Brain microvascular endothelial cell (primary cell): ENCODE measurements at regions not wholly inside any gene's neighbourhood (a gene's known extent, or its start where the extent isn't known, plus 50 kb on each side); places are given as distances from the start of the nearest gene placed in this dataset.

Experiments used
- DNase-seq: peaks from one replicate; pipeline ENCODE4 v3.0.0-alpha.2; 2020
- H3K27ac ChIP-seq: fragments of 250-450 bp; sonication (Bioruptor Pico); 2 replicates; pipeline ENCODE4 v1.5.1; 2020; ENCODE audit warnings: mild to moderate bottlenecking, moderate library complexity
- H3K27me3 ChIP-seq: fragments of 250-450 bp; sonication (Bioruptor Pico); replicated peaks from 2 replicates; pipeline ENCODE4 v1.5.1; 2020; ENCODE audit warnings: mild to moderate bottlenecking
- H3K36me3 ChIP-seq: fragments of 250-450 bp; sonication (Bioruptor Pico); replicated peaks from 2 replicates; pipeline ENCODE4 v1.5.1; 2020; ENCODE audit warnings: mild to moderate bottlenecking
- H3K4me3 ChIP-seq: 2 replicates; pipeline ENCODE4 v1.5.1; 2011; ENCODE audit warnings: low read depth, mild to moderate bottlenecking, control low read depth, low read length, moderate library complexity
- in situ Hi-C: cut with HindIII; loops from 2 replicates; pipeline ENCODE4 v1.10.0; 2017; ENCODE audit warnings: low sequenced_read_pairs, low pct_ligation_motif_present
- TF ChIP-seq, protein P1 (sequence below): IDR thresholded peaks from 2 replicates; pipeline ENCODE4 v1.5.1; 2011; ENCODE audit warnings: low read depth, mild to moderate bottlenecking, moderate library complexity, low read length, control low read depth, inconsistent platforms; ENCODE audit errors: missing control alignments

DNA sequence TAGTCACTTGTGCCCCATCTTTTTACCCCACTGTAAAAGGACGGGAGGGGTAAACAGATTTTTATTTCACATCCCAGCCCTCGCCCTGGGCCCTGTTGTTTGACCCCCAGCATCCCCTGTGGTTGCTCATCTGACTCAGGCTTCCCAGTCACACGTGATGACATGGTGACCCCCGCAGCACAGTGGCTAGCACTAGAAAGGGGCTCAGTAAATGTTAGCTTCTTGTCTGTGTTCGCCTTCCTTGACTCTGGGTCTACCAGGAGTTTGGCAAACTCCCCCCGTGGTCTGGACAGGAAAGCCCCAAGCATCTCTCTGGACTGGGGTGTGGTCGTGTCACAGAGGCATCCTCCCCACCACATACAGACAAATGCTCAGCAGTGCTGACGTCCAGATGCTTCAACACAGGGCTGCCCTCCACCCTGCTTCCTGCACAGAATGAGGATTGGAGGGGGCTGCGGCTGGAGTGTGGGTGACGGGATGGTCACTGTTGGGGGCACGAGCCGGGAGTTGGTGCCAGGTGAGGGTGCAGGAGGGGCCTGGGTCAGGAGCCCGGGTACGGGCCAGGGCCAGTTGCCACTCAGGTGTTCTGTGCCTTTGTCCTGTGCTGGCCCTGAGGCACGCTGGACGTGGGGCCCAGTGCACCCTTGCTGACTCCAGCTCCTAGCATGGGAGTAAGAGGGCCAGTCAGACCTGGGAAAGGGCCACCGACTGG is 69.1 kb downstream of the METRNL start:
- in situ Hi-C loops: no loop called here
- H3K4me3 ChIP-seq: no peak overlapping the region
- H3K27me3 ChIP-seq: no peaks in the 10 kb centered on the region
- H3K36me3 ChIP-seq: no peaks in the 10 kb centered on the region
- no peak for DNase-seq
- H3K27ac ChIP-seq: no peak overlapping the region
- TF ChIP-seq, protein P1, sequence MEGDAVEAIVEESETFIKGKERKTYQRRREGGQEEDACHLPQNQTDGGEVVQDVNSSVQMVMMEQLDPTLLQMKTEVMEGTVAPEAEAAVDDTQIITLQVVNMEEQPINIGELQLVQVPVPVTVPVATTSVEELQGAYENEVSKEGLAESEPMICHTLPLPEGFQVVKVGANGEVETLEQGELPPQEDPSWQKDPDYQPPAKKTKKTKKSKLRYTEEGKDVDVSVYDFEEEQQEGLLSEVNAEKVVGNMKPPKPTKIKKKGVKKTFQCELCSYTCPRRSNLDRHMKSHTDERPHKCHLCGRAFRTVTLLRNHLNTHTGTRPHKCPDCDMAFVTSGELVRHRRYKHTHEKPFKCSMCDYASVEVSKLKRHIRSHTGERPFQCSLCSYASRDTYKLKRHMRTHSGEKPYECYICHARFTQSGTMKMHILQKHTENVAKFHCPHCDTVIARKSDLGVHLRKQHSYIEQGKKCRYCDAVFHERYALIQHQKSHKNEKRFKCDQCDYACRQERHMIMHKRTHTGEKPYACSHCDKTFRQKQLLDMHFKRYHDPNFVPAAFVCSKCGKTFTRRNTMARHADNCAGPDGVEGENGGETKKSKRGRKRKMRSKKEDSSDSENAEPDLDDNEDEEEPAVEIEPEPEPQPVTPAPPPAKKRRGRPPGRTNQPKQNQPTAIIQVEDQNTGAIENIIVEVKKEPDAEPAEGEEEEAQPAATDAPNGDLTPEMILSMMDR: no peak

DNA sequence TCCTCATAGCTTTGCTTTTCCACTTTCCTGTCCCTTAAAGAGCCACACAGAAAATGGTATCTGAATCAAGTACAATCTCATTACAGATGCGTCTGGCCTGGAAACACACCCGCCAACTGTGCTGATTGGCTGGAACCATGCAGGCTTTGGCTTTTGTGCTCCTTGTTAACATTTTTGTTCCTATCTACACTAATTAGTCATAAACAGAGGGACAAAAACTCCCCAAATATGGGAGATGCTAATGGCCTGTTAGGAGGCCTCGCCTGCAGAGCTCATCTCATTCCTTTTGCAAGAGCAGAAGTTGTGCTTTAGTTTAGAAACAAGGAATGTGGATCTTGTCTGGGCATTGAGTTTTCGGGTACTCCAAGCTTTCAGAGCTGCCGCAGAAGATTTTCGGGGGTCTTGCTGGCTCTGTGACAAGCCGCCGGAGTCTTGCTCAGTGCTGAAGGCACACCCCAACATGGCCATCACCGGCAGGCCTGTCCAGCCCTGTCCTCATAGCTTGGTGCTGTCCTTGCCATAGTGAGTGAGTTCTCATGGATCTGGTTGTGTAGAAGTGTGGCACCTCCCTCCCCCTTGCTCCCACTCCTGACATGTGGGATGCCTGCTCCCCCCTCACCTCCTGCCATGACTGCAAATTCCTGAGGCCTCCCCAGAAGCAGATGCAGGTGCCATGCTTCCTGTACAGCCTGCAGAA is 69.8 kb downstream of the METRNL start:
- in situ Hi-C loops: no loop called here
- H3K27me3 ChIP-seq: no peaks in the 10 kb centered on the region
- no peak overlapping the region for H3K4me3 ChIP-seq
- DNase-seq: no peak
- TF ChIP-seq, protein P1: no peak
- H3K36me3 ChIP-seq: no peaks in the 10 kb centered on the region
- H3K27ac ChIP-seq: no peak overlapping the region

DNA sequence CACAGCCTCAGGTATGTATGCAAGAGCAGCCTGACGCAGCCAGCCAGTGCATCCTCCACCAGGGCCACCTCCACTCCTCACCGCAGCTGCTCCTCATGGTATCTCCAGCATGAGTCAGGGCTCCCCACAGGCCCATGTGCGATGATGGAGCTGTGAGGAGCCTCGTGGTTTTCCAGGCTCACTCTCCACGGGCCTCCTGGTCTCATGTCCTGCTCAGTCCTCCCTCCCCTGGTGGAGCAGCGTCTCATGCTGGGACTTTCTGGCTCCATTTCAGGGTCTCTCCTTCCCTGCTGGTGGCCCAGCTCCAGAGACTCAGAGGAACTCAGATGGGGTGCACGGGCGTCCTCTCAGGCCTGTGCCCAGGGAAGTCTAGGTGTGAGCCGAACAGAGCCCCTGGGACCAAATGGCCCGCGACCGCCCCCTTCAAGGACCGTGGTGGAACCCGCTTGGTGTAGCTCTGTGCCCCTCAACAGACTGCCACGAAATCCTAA is 70.4 kb downstream of the METRNL start:
- no peak overlapping the region for H3K27ac ChIP-seq
- no peaks in the 10 kb centered on the region for H3K36me3 ChIP-seq
- no peaks in the 10 kb centered on the region for H3K27me3 ChIP-seq
- no peak overlapping the region for H3K4me3 ChIP-seq
- TF ChIP-seq, protein P1: no peak
- in situ Hi-C loops: no loop called here
- DNase-seq: no peak

DNA sequence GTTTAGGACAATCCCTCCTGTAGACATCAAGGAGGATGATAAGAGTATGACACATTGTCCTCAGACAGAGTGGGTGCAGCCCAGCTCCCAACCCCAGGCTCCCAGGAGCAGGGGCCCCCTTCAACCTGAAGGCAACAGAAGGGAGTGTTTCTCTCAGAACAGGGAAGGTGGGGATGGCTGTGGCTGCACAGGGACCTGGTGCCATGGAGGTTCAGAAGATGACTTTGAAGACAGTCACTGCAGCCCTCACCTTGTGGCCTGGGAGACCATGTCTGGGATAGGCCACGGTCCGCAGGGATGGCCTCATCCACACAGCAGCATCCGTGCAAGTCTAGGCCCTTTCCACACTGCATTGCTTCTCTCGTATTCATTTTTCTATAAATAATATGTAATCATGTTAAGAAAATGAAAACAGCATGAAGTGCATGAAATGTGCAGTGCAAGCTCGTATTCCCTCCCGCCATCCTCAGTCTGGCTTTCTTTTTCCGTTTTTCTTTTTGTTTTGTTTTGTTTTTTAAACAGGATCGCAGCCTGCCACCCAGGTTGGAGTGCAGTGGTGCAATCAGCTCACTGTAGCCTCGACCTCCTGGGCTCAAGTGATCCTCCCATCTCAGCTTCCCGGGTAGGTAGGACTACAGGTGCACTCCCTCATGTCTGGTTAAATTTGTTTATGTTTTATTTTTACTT is 71.1 kb downstream of the METRNL start:
- in situ Hi-C loops: no loop called here
- Histone ChIP-seq H3K27me3 (no peaks in the 10 kb centered on the region), H3K4me3 (no peak overlapping the region), H3K36me3 (no peaks in the 10 kb centered on the region), H3K27ac (no peak overlapping the region)
- DNase-seq: no peak
- TF ChIP-seq, protein P1: no peak

DNA sequence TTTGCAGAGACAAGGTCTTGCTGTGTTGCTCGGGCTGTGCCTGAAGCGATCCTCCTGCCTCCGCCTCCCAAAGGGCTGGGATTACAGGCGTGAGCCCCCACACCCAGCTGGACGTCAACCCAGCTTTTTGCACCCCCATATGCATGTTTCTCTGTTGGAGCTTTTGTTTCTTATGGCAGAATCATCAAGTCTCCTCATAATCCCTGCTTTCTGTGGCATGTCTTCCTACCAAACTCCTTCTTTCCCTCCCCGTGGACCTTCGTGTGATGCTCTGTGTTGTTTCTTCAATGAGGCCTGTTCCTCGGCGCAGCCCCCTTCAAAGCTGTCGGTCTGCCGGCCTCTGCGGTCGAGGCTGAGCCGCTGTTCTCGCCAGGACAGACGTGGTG is 71.6 kb downstream of the METRNL start:
- Histone ChIP-seq H3K36me3 (no peaks in the 10 kb centered on the region), H3K27me3 (no peaks in the 10 kb centered on the region), H3K4me3 (no peak overlapping the region), H3K27ac (no peak overlapping the region)
- TF ChIP-seq, protein P1: no peak
- in situ Hi-C loops: no loop called here
- no peak for DNase-seq
